HepG2 (cell line): ENCODE measurements at regions not wholly inside any gene's neighbourhood (a gene's known extent, or its start where the extent isn't known, plus 50 kb on each side); places are given as distances from the start of the nearest gene placed in this dataset.

Experiments used
- ATAC-seq: fragments of 200-7000 bp; cut with Tn5 transposase; 3 replicates; pipeline ENCODE4 v1.9.1; 2020; ENCODE audit warnings: mild to moderate bottlenecking, moderate library complexity
- BruUV-seq: library from RNA; stranded (reverse); fragments of 400-500 nt; replicated peaks from 2 replicates; lab custom pipeline; 2021; lab: Mats Ljungman, UMichigan
- CTCF ChIA-PET: fragments of 300-600 bp; formaldehyde crosslinking; extraction: SDS; loops from one replicate; lab custom pipeline; 2021; ENCODE audit warnings: low total read pairs, inconsistent platforms, low intra/inter-chr PET ratio; lab: Yijun Ruan, JAX
- POLR2A ChIA-PET: fragments of 350-600 bp; sonication (Branson Sonifier 250); formaldehyde crosslinking; loops from one replicate; lab custom pipeline; 2020; ENCODE audit warnings: antibody characterized with exemption, inconsistent platforms; lab: Yijun Ruan, JAX
- DNase-seq: peaks from one replicate; pipeline ENCODE4 v3.0.0-alpha.2; 2015; ENCODE audit warnings: low spot score
- FAIRE-seq: peaks from 3 replicates; lab custom pipeline; 2011; peaks lifted over from hg19 to GRCh38; lab: Jason Lieb, UNC
- H2AFZ ChIP-seq: one replicate; pipeline ENCODE4 v1.6.1; 2011; ENCODE audit warnings: low read length, inconsistent platforms
- H3K27ac ChIP-seq: fragments of 300-600 bp; 3 replicates; pipeline ENCODE4 v1.8.0; 2011; ENCODE audit warnings: mixed run types, mild to moderate bottlenecking, mixed read lengths, low read length, inconsistent platforms; ENCODE audit not compliant: insufficient read depth; ENCODE audit errors: extremely low read length
- H3K27me3 ChIP-seq, 2 experiments: fragments of 200-600 bp in 1 of 2; 2 replicates in 1 of 2; 3 replicates in 1 of 2; pipeline versions ENCODE4 v1.6.0 to v1.8.0; 2011; ENCODE audit warnings: low read length in 2 of 2, mild to moderate bottlenecking in 2 of 2, moderate library complexity in 2 of 2, inconsistent platforms in 1 of 2; ENCODE audit not compliant: insufficient read depth in 2 of 2, control insufficient read depth in 1 of 2
- H3K36me3 ChIP-seq, 2 experiments: fragments of 200-600 bp in 1 of 2; replicated peaks in 1 of 2; 2 replicates in 1 of 2; 3 replicates in 1 of 2; pipeline versions ENCODE4 v1.5.1 to v1.8.0; 2011; ENCODE audit warnings: low read length in 2 of 2, inconsistent platforms in 1 of 2; ENCODE audit not compliant: insufficient read depth in 2 of 2, control insufficient read depth in 1 of 2
- H3K4me1 ChIP-seq: 2 replicates; pipeline ENCODE4 v1.5.1; 2012; ENCODE audit warnings: low read length, inconsistent platforms; ENCODE audit not compliant: insufficient read depth
- H3K4me2 ChIP-seq: 2 replicates; pipeline ENCODE4 v1.6.0; 2011; ENCODE audit warnings: low read depth, low read length, inconsistent platforms
- H3K4me3 ChIP-seq, 3 experiments: fragments of 200-600 bp in 1 of 3; sonication (generic), shearing (Covaris generic) in 1 of 3; replicated peaks in 1 of 3; 2 replicates each; pipeline ENCODE4 v1.5.1; 2011 to 2016; ENCODE audit warnings: low read length in 3 of 3, inconsistent platforms in 2 of 3, low read depth in 2 of 3, mild to moderate bottlenecking in 2 of 3, control low read depth in 1 of 3, mixed read lengths in 1 of 3; ENCODE audit not compliant: insufficient read depth in 1 of 3
- H3K79me2 ChIP-seq: one replicate; pipeline ENCODE4 v1.6.1; 2011; ENCODE audit warnings: low read length, inconsistent platforms; ENCODE audit not compliant: insufficient read depth
- H3K9ac ChIP-seq: 2 replicates; pipeline ENCODE4 v1.6.0; 2011; ENCODE audit warnings: mild to moderate bottlenecking, low read depth, low read length, inconsistent platforms; ENCODE audit not compliant: insufficient read depth
- H3K9me3 ChIP-seq: 2 replicates; pipeline ENCODE4 v1.5.1; 2012; ENCODE audit warnings: mild to moderate bottlenecking, low read length
- H4K20me1 ChIP-seq: 2 replicates; pipeline ENCODE4 v1.6.0; 2011; ENCODE audit warnings: inconsistent platforms, mild to moderate bottlenecking, low read length, moderate library complexity; ENCODE audit not compliant: insufficient read depth
- CREM ChIP-seq, 2 experiments: sonication (generic) in 1 of 2; formaldehyde crosslinking in 1 of 2; IDR thresholded peaks; 2 replicates each; pipeline versions ENCODE4 v1.4.0 to v1.6.1; 2016 to 2020; ENCODE audit warnings: antibody characterized with exemption in 1 of 2, mild to moderate bottlenecking in 1 of 2, missing genetic modification reagents in 1 of 2
- FOXK2 ChIP-seq: fragments of 450-650 bp; IDR thresholded peaks from 2 replicates; pipeline ENCODE4 v1.6.1; 2016
- GABPA ChIP-seq, 2 experiments: IDR thresholded peaks; 2 replicates each; pipeline ENCODE4 v1.6.1; 2011 to 2016; ENCODE audit warnings: low read depth in 2 of 2, low read length in 1 of 2, missing biosample characterization in 1 of 2, missing genetic modification characterization in 1 of 2
- GFI1 ChIP-seq: sonication (generic); formaldehyde crosslinking; IDR thresholded peaks from 2 replicates; pipeline ENCODE4 v1.5.0; 2020; ENCODE audit warnings: missing genetic modification reagents, mild to moderate bottlenecking, borderline replicate concordance
- KLF15 ChIP-seq: sonication (generic); formaldehyde crosslinking; IDR thresholded peaks from 2 replicates; pipeline ENCODE4 v1.8.1; 2023; ENCODE audit warnings: borderline replicate concordance, mild to moderate bottlenecking, inconsistent platforms, missing genetic modification reagents, mixed read lengths
- YEATS4 ChIP-seq: sonication (generic); formaldehyde crosslinking; IDR thresholded peaks from 2 replicates; pipeline ENCODE4 v1.4.0; 2020; ENCODE audit warnings: missing genetic modification reagents, borderline replicate concordance
- ZNF619 ChIP-seq: sonication (generic); formaldehyde crosslinking; IDR thresholded peaks from 2 replicates; pipeline ENCODE4 v1.4.0; 2020; ENCODE audit warnings: mild to moderate bottlenecking, missing genetic modification reagents
- WGBS: methylation state at CpG from one replicate; pipeline ENCODE4 v1.1.6; 2017; ENCODE audit warnings: low lambda C conversion rate; 5-methylcytosine and 5-hydroxymethylcytosine counted together
- in situ Hi-C: cut with HindIII; loops from 2 replicates; pipeline ENCODE4 v1.10.0; 2017; ENCODE audit warnings: low pct_unique_long_range_greater_than_20kb; ENCODE audit not compliant: extremely low pct_ligation_motif_present
- intact Hi-C: fragments of 100-400 bp; cut with micrococcal nuclease; formaldehyde crosslinking; loops from one replicate; pipeline ENCODE4 v1.10.0; 2022; ENCODE audit not compliant: unreplicated experiment
- TF ChIP-seq, protein P1 (sequence below): sonication (generic); formaldehyde crosslinking; IDR thresholded peaks from 2 replicates; pipeline ENCODE4 v1.5.1; 2020; ENCODE audit warnings: mild to moderate bottlenecking, missing genetic modification reagents, borderline replicate concordance
- TF ChIP-seq, protein P2 (sequence below): IDR thresholded peaks from 2 replicates; pipeline ENCODE4 v1.6.1; 2016; ENCODE audit warnings: low read depth, control low read depth

DNA sequence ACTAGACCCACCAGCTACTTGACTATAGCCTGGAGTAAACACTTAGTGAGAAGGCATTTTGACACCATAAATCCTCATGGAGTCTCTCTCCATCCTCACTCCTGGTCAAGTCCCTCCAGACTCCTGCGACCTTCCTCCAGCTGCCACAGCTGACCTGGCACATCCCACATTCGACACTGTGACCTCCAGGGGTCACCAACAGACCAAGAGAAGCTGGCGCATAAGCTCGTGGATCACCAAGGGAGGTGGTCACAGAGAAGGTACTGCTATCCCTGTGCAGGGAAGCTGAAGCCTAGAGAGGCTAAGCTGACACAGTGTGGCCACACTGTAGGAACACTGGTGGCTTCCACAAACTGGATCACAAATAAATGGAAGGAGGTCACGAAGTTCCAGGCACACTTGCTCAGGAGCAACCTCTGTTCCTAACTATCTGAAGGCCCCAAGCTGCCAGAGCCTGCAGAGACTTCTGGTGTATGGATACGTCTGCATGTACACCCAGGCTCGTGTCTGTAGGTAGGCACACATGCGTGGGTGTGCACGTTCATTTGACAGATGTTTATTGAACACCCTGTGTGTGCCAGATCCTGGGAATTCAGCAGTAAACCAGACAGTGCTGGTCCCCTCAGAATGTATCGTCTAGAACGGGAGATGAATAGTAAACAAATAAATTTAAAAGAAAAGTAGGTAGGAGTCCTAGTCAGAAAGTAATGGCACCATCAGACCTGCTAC lies 104.4 kb downstream of the C5orf15 start (continued):
- TF ChIP-seq GABPA (IDR thresholded peaks at IDR 0.05; ENCODE audit: low read depth, low read length), result no peak
- no peak for TF ChIP-seq GABPA (CRISPR knock-in tag; IDR thresholded peaks at IDR 0.05; ENCODE audit: low read depth)
- TF ChIP-seq, all 625 proteins: peak for 2

DNA sequence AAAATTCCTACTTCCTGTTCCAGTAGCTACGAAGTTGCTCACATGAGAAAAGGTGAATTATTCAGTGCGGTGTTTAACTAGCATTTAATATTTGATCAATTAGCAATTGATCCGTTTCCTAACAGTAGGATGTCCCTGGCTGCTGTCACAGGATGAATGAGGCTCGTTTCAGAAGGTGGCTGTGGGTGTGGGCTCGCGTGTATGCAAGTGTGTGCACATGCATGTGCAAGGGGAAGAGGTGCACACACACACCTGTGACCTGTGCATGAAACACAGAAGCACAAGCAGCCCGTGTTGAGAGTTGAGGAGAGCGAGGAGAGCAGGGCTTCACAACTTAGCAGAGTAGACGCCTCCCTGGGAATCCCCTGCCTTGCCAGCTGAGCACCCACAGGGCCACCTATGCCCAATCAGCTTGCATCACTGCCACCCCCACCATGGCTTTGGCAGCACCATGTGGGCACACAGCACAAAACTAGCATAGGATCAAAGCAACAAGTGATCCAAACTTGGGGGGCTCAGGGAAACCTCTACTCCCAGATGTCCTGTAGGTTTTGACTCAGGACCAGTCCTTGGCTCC lies 107.2 kb downstream of the C5orf15 start:
- Histone ChIP-seq H3K27ac (no peak overlapping the region), H3K9me3 (no peaks in the 10 kb centered on the region), H4K20me1 (no peaks in the 10 kb centered on the region), H3K79me2 (no peaks in the 10 kb centered on the region), H2AFZ (no peak overlapping the region), H3K27me3 (peaks cover 0 to 8% of the 10 kb centered on the region in 2 experiments; a peak in 2 of 5 replicates), H3K4me1 (no peaks in the 10 kb centered on the region), H3K4me2 (no peak overlapping the region), H3K9ac (no peak overlapping the region), H3K36me3 (no peaks in the 10 kb centered on the region), H3K4me3 (no peak overlapping the region)
- POLR2A ChIA-PET, result no interaction called here
- intact Hi-C loops, result no loop called here
- no peak for DNase-seq
- BruUV-seq, result no TSS peak
- in situ Hi-C loops, result no loop called here
- ATAC-seq, result no peak
- CTCF ChIA-PET, result interaction anchor here (1.4 kb wide), 1 partner anchor 8 kb away, joined by 3 read pairs; no protein-coding TSS in a partner anchor
- TF ChIP-seq, protein P1, sequence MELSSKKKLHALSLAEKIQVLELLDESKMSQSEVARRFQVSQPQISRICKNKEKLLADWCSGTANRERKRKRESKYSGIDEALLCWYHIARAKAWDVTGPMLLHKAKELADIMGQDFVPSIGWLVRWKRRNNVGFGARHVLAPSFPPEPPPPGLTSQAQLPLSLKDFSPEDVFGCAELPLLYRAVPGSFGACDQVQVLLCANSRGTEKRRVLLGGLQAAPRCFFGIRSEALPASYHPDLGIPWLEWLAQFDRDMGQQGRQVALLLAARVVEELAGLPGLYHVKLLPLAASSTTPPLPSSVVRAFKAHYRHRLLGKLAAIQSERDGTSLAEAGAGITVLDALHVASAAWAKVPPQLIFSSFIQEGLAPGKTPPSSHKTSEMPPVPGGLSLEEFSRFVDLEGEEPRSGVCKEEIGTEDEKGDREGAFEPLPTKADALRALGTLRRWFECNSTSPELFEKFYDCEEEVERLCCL, result no peak
- TF ChIP-seq CREM (IDR thresholded peaks at IDR 0.05) (no peak), CREM (CRISPR knock-in tag; IDR thresholded peaks at IDR 0.05) (no peak), ZNF619 (CRISPR knock-in tag) (no peak), FOXK2 (no peak), KLF15 (CRISPR knock-in tag) (no peak), GFI1 (CRISPR knock-in tag) (no peak), YEATS4 (CRISPR knock-in tag) (no peak)
- TF ChIP-seq, protein P2, sequence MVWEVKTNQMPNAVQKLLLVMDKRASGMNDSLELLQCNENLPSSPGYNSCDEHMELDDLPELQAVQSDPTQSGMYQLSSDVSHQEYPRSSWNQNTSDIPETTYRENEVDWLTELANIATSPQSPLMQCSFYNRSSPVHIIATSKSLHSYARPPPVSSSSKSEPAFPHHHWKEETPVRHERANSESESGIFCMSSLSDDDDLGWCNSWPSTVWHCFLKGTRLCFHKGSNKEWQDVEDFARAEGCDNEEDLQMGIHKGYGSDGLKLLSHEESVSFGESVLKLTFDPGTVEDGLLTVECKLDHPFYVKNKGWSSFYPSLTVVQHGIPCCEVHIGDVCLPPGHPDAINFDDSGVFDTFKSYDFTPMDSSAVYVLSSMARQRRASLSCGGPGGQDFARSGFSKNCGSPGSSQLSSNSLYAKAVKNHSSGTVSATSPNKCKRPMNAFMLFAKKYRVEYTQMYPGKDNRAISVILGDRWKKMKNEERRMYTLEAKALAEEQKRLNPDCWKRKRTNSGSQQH (CRISPR knock-in tag), result no peak
- WGBS, result 23% methylated on average over 6 of the region's 9 CpGs
- no peak for FAIRE-seq
